BJ (cell line): ENCODE measurements at regions not wholly inside any gene's neighbourhood (a gene's known extent, or its start where the extent isn't known, plus 50 kb on each side); places are given as distances from the start of the nearest gene placed in this dataset.
"Not testable (repeated sequence)": the region's sequence is repeated elsewhere in the genome, so short reads cannot be mapped to it uniquely, and the experiment has no call there.

Source experiments
- CTCF ChIA-PET: fragments of 350-600 bp; formaldehyde crosslinking; extraction: SDS; loops from one replicate; lab custom pipeline; 2021; ENCODE audit warnings: antibody characterized with exemption, inconsistent platforms; lab: Yijun Ruan, JAX
- POLR2A ChIA-PET: fragments of 300-600 bp; sonication (Branson Sonifier 250); formaldehyde crosslinking; extraction: SDS; loops from one replicate; lab custom pipeline; 2021; ENCODE audit warnings: antibody characterized with exemption; lab: Charles Lee
- DNase-seq: peaks from one replicate; pipeline ENCODE4 v3.0.0-alpha.2; 2011; ENCODE audit warnings: low read depth
- H3K27me3 ChIP-seq: 2 replicates; pipeline ENCODE4 v1.6.0; 2011; ENCODE audit warnings: low read length; ENCODE audit not compliant: control insufficient read depth, insufficient read depth
- H3K36me3 ChIP-seq: 2 replicates; pipeline ENCODE4 v1.5.1; 2011; ENCODE audit warnings: low read length; ENCODE audit not compliant: control insufficient read depth, insufficient read depth
- H3K4me3 ChIP-seq: 2 replicates; pipeline ENCODE4 v1.5.1; 2011; ENCODE audit warnings: low read depth, mild to moderate bottlenecking, control low read depth, low read length
- TF ChIP-seq, protein P1 (sequence below): IDR thresholded peaks from 2 replicates; pipeline ENCODE4 v1.5.1; 2011; ENCODE audit warnings: low read depth, mild to moderate bottlenecking, control low read depth, inconsistent platforms, low read length, moderate library complexity; ENCODE audit not compliant: insufficient read depth

DNA sequence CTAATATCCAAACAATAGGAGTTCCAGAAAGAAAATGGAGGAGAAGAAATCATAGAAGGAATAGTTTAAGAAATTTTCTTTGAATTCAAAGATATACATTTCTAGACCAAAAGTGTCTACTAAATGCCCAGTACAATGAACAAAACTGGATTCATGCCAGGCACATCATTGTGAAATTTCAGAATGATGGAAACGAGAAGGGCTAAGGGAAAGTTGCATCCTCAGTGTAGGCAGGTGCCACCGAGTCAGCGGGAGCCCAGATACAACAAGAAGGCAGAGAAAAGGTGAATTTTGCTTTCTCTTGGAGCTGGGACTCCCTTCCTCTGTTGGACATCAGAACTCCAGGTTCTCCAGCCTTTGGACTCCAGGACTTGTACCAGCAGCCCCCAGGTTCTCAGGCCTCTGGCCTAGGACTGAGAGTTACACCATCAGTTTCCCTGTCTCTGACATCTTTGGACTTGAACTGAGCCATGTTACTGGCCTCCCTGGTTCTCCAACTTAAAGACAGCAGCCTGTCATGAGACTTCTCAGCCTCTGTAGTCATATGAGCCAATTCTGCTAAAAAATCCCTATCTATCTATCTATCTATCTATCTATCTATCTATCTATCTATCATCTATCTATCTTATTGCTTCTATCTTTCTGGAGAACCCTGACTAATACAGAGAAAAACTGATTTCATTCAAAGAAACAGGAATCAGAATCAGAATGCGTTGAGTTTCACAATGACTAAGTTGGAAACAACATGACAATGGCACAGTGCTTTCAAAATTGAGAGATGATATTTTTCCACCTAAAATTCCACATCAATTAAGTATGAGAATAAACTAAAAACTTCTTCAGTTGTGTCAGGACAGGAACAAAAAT, 207.7 kb downstream of the FAM43A start:
- DNase-seq, result no peak
- Histone ChIP-seq H3K4me3 (no peak overlapping the region), H3K36me3 (no peaks in the 10 kb centered on the region), H3K27me3 (no peaks in the 10 kb centered on the region; the same call in 1 of the 2 replicates)
- TF ChIP-seq, protein P1, sequence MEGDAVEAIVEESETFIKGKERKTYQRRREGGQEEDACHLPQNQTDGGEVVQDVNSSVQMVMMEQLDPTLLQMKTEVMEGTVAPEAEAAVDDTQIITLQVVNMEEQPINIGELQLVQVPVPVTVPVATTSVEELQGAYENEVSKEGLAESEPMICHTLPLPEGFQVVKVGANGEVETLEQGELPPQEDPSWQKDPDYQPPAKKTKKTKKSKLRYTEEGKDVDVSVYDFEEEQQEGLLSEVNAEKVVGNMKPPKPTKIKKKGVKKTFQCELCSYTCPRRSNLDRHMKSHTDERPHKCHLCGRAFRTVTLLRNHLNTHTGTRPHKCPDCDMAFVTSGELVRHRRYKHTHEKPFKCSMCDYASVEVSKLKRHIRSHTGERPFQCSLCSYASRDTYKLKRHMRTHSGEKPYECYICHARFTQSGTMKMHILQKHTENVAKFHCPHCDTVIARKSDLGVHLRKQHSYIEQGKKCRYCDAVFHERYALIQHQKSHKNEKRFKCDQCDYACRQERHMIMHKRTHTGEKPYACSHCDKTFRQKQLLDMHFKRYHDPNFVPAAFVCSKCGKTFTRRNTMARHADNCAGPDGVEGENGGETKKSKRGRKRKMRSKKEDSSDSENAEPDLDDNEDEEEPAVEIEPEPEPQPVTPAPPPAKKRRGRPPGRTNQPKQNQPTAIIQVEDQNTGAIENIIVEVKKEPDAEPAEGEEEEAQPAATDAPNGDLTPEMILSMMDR, result no peak
- CTCF ChIA-PET, result no interaction called here
- POLR2A ChIA-PET, result no interaction called here

DNA sequence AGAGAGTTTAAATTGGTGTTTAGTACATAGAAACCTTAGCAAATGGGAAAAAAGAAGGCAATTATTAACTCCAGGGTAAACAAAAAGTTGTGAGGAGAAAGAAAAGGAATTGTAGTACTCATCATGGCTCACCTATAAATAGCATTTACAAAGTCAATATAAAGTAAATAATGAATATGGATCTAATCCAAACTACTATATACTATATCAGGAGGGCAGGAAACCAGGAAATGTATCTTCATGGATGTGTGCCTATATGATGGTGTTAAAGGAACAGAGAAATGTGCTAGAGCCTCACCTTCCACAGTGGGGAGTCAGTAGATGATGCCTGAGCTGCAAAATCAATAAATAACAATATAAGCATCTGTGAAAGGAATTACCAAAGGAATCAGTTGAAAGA, 208.9 kb downstream of the FAM43A start:
- Histone ChIP-seq H3K27me3 (no peaks in the 10 kb centered on the region), H3K4me3 (no peak overlapping the region), H3K36me3 (no peaks in the 10 kb centered on the region)
- ChIA-PET POLR2A (no interaction called here), CTCF (no interaction called here)
- DNase-seq, result no peak
- TF ChIP-seq, protein P1, result no peak

GRCh38 chr3:194900854-194901522, 215.3 kb downstream of the FAM43A start:
- H3K36me3 ChIP-seq, result no peaks in the 10 kb centered on the region
- no peak overlapping the region for H3K4me3 ChIP-seq
- DNase-seq, result no peak
- POLR2A ChIA-PET, result no interaction called here
- 0 out of 2 replicates have a peak, but pooled peaks cover 1% of the 10 kb centered on the region for H3K27me3 ChIP-seq
- TF ChIP-seq, protein P1, result no peak
- CTCF ChIA-PET, result no interaction called here

DNA sequence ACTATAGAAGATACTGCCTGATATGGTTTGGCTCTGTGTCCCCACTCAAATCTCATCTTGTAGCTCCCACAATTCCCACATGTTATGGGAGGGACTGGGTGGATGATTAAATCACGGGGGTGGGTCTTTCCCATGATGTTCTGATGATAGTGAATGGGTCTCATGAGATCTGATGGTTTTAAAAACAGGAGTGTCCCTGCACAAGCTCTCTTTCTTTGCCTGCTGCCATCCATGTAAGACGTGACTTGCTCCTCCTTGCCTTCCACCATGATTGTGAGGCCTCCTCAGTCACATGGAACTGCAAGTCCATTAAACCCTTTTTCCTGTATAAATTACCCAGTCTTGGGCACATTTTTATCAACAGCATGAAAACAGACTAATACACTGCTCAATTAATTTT, 217.8 kb downstream of the FAM43A start:
- H3K36me3 ChIP-seq, DNase-seq, POLR2A ChIA-PET, H3K27me3 ChIP-seq, CTCF ChIA-PET, H3K4me3 ChIP-seq: not testable (repeated sequence)

GRCh38 chr3:194904999-194905398, 219.3 kb downstream of the FAM43A start:
- CTCF ChIA-PET, POLR2A ChIA-PET, H3K27me3 ChIP-seq, DNase-seq, H3K4me3 ChIP-seq, H3K36me3 ChIP-seq: not testable (repeated sequence)

DNA sequence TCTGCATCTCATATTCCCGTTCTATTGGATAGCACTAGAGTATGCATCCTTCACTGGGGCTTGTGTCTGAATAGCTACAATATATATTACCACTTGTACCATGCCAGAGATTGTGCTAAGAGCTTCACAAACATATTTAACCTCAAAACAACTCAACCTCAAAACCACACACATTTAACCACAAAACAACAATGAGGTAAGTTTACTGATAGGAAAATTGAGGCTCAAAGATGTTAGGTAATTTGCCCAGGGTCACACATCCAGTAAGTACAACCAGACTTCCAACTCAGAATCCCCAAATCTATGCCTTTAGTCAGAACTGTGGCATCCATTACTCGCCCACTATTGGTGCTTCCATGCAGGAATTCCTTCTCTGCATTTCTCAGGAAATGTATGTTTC, 220.0 kb downstream of the FAM43A start:
- H3K36me3 ChIP-seq, result no peaks in the 10 kb centered on the region
- 0 out of 2 replicates have a peak, but pooled peaks cover 1% of the 10 kb centered on the region for H3K27me3 ChIP-seq
- TF ChIP-seq, protein P1, result no peak
- H3K4me3 ChIP-seq, result no peak overlapping the region
- no peak for DNase-seq
- CTCF ChIA-PET, result no interaction called here
- POLR2A ChIA-PET, result no interaction called here
